Mucosa of gallbladder (tissue), 1 donor: ENCODE measurements at regions not wholly inside any gene's neighbourhood (a gene's known extent, or its start where the extent isn't known, plus 50 kb on each side); places are given as distances from the start of the nearest gene placed in this dataset.

Source experiments
- DNase-seq: peaks from one replicate; pipeline ENCODE4 v3.0.0-alpha.2; 2020; ENCODE audit warnings: low spot score
- donor health status: DM: no; HTN: no; CAD: no.

GRCh38 chr13:74201530-74201929 is 67.3 kb upstream of the KLF12 start:
- DNase-seq = no peak

GRCh38 chr13:74200081-74200480 is 65.9 kb upstream of the KLF12 start:
- no peak for DNase-seq

GRCh38 chr13:74197677-74198429 is 63.6 kb upstream of the KLF12 start:
- DNase-seq = no peak

GRCh38 chr13:74194846-74195245 is 60.6 kb upstream of the KLF12 start:
- no peak for DNase-seq

- no peak for DNase-seq
Observed at GRCh38 chr13:74193391-74193790, 59.2 kb upstream of the KLF12 start.

- no peak for DNase-seq
Observed at GRCh38 chr13:74191410-74191809, 57.2 kb upstream of the KLF12 start.

GRCh38 chr13:74190999-74191398 is 56.8 kb upstream of the KLF12 start:
- DNase-seq = no peak

GRCh38 chr13:74187564-74187963 is 53.4 kb upstream of the KLF12 start:
- no peak for DNase-seq

- no peak for DNase-seq
Observed at GRCh38 chr13:74184283-74184682, 50.1 kb upstream of the KLF12 start.
